GM19238 (cell line): ENCODE measurements at regions not wholly inside any gene's neighbourhood (a gene's known extent, or its start where the extent isn't known, plus 50 kb on each side); places are given as distances from the start of the nearest gene placed in this dataset.
"Not testable (repeated sequence)": the region's sequence is repeated elsewhere in the genome, so short reads cannot be mapped to it uniquely, and the experiment has no call there.

Source experiments
- DNase-seq: peaks from one replicate; pipeline ENCODE4 v3.0.0; 2011; ENCODE audit warnings: low spot score; ENCODE audit not compliant: insufficient read length

- no peak for DNase-seq
Measured at GRCh38 chr9:96133321-96134021, 168.5 kb downstream of the HSD17B3 start.

GRCh38 chr9:96131825-96132224 is 170.2 kb downstream of the HSD17B3 start:
- DNase-seq, result no peak

- DNase-seq, result no peak
Measured at GRCh38 chr9:96130970-96131369, 171.0 kb downstream of the HSD17B3 start.

DNA sequence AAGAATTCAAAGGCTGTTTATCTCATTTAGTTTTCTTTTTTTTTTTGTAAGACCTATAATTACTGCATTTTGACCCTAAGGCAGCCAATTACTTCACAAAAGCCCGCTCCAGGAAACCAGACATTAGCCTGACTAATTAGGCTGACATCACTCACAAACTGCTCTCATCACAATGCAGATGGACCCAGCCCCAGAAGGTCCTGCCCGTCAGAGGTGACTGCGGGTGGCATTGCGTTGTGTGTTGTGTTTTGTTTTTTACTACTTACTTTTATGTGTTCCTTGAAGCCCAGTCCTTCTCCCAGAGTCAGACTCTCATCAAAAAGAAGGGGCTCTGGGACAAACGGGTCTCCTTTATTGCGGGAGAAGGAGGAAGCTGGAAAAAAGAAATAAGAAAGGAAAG is 172.2 kb downstream of the HSD17B3 start:
- no peak for DNase-seq

GRCh38 chr9:96128880-96129279 is 173.1 kb downstream of the HSD17B3 start:
- no peak for DNase-seq

- DNase-seq, result no peak
Measured at GRCh38 chr9:96126321-96126881, 175.6 kb downstream of the HSD17B3 start.

DNA sequence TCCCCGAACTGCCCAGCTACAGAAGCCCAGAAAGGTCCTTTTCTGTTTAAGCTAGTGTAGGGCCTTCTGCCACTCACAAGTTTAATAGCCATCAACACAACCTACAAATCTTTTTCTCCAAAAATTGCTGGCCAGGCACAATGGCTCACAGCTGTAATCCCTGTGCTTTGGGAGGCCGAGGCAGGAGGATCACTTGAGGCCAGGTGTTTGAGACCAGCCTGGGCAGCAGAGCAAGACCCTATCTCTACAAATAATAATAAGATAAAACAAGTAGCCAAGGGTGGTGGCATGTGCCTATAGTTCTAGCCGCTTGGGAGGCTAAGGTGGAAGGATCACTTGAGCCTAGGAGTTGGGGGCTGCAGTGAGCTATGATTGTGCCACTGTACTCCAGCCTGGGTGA is 176.4 kb downstream of the HSD17B3 start:
- DNase-seq, result no peak

GRCh38 chr9:96122751-96123150 is 179.2 kb downstream of the HSD17B3 start:
- no peak for DNase-seq

DNA sequence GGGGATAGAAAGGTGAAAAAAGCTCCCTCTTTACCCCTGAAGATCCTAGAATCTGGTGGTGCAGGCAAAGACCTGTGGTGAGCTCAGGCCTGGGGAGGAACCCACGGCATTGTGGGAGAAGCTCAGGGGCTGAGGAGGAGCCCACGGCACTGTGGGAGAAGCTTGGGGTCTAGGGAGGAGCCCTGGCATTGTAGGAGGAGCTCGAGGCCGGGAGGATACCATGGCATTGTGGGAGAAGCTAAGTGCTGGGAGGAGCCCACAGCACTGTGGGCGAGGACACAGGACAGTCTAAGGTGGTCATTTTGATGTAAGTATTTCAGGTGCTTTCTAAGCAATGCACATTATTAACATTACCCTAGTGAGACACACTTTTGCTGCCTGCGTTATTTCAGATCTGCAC is 179.7 kb downstream of the HSD17B3 start:
- no peak for DNase-seq

DNA sequence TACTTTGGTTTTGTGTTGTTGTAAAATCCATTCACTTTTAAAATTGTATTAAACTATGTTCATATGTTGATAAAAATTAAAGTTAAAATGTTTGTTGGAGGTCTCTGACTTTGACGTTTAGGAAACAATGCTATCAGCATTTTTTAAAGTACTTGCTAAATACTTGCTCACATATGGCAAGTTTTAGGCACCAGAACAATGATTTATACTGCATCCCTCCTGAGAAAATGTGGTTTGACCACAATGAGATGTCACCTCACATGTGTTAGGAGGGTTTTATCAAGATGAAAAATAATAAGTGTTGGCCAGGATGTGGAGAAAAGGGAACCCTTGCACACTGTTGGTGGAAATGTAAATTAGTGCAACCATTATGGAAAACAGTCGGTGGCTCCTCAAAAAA is 180.8 kb downstream of the HSD17B3 start:
- DNase-seq, result no peak

GRCh38 chr9:96117398-96118080 is 184.4 kb downstream of the HSD17B3 start:
- DNase-seq, result no peak

DNA sequence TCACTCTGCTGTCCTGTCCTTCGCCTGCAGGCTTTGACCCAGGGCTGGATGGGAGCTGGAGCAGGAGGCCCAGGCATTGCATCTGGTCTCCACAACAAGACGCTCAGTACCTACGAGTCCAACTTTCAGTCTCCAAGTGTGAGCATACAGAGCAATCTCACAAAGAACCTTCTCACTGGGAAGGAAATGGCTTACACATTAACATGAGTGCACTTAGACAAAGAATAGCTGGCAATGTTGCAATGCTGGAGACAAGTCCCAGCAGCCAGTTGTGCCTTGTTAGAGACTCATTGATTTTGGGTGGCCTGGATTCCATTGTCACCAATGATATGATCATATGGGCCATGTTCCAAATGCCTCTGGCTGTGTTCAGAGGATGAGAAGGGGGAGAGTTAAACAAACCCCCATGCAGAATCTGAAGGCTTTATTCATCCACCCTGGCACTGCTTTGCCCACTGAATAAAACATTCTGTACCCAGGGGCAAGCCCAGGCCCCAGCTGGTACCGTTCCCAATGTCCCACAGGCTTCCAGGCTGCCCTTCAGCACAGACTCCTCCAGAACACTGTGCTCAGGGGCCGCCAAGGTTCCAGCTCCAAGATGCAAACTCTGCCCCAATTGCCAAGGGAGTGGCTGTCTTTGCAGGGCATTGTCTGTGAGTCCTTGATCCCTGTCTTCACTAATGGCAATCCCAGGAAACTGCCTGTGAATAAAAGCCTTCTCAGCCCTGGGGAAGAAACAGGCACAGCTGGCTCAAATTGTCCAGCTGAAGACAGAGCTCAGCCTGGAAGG is 185.5 kb downstream of the HSD17B3 start:
- no peak for DNase-seq

DNA sequence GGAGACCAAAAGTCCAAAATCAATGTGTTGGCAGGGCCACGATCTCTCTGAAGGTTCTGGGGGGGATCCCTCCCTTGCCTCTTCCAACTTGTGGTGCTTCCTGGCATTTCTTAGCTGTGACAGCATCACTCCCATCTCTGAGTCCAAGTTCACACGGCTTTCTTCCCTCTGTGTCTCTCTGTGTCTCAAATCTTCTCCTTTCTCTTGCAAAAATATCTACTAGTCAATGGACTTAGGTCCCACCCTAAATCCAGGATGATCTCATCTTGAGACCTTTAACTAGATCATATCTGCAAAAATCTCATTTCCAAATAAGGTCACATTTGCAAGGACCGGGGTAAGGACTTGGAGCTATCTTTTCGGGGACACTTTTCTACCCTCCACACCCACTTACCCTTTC is 186.1 kb downstream of the HSD17B3 start:
- DNase-seq, result no peak

DNA sequence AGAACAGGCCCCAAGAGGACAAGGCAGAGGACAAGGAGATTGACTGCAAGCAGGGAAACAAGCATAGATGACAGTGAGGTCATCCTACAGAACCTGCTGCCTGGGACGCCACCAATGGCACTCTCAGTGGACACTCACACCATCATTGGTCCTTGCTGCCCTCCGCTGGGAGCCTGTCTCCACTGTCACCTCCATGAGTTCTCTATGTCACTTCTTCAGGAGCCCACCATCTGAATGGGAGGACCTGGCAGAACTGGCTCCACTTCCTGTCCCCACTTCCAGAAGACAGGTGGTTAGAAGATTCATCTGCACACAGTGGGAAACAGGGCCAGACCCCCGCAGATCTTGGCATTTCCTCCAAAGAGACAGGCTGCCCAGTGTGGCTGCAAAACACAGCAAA is 188.9 kb downstream of the HSD17B3 start:
- no peak for DNase-seq

DNA sequence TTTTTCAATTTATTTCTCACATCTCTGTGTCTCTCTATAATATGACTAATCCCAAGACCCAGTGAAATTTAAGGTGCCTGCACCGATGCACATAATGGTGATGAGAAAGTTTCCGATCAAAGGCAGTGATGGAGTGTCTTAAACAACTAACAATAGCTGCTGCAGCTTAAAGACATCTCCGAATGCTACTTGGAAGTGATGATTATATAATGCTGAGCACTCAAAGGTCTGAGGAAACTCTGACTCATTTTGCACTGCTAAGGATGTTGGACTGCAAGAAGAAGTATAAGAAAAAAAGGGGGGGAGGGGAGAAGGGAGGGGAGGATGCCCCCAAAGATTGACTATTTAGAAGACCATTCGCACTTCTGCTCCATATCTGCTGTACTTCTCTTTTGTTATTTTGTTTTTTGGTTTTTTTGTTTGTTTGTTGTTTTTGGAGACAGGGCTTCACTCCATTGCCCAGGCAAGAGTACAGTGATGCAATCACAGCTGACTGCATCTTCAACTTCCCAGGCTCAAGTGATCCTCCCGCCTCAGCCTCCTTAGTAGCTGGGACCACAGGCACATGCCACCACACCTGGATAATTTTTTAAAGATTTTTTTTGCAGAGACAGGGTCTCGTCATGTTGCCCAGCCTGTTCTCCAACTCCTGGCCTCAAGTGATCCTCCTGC is 192.2 kb downstream of the HSD17B3 start:
- DNase-seq, result no peak

DNA sequence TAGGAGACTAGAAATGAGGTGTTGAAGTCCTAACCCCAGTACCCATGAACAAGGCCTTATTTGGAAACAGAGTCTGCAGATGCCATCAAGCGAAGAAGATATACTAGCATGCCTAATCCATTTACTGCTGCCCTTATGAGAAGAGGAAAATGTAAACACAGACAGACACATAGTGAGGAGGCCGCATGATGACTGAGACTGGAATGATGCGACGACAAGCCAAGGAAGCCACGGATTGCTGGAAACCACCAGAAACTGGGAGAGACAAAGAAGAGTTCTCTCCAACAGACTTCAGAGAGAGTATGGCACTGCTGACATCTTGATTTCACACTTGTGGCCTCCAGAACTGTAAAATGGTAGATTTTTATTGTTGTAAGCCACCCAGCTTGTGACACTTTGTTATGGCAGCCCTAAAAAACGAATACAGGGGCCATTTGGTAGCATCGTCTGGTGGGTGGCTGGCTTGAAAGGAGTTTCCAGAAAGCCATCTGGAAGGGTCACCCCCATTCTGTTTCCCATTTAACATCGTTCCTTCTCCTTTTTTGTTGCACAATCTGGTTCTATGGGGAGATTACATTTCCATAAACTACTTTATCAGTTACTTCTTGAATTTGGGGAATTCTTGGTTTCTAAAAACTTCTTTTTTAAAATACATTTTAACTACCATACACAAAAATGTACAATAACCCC is 193.1 kb downstream of the HSD17B3 start:
- DNase-seq, result no peak

- DNase-seq, result no peak
Measured at GRCh38 chr9:96107436-96107835, 194.5 kb downstream of the HSD17B3 start.

DNA sequence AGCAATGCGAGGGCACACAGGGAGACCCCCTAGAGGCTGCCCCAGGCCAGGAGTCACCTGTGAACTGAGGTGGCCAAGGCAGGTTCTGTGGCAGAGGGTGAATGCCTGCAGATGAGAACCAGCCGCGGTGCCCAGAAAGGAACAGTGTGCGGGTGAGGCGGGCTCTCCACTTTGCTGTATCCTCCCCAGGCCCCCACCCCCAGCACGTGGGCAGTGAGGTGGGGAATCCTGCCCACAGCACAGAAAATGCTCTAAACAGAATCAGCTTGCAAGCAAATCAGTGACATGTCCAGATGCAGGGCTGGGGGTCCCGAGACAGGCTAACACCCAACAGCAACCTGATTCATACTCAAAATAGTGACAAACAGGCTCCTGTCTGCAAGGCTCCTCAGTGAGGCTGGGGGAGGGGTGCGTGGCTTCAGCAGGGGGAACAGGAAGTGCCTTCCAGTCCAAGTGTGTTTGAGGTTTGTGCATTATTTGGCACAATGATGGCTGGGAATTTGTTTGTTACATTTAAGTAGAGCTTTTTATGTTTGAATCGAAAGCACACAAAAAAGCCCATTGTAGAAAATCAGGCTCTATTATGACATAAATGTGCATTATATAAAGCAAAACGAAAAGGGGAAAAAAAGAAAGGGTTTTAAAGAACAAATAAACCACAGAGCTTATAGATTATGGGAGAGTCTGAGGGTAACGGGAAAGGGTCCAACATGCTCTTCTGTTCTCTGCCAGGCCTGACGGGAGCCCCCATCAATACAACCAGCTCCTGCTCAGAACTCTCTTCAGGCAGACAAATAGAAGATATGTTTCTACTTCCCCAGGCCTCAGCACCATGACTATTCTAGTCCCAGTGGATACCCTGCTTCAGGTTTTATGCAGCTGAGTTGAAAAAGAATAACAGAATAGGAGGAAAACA is 201.3 kb downstream of the HSD17B3 start:
- DNase-seq, result no peak

DNA sequence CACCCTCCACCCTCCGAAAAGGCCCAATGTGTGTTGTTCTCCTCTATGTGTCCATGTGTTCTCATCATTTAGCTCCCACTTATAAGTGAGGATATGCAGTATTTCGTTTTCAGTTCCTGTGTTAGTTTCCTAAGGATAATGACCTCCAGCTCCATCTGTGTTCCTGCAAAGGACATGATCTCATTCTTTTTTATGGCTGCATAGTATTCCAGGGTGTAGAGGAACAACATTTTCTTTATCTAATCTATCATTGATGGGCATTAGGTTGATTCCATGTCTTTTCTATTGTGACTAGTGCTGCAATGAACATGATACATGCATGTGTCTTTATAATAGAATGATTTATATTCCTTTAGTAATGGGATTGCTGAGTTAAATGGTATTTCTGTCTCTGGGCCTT is 211.3 kb downstream of the HSD17B3 start:
- DNase-seq, result not testable (repeated sequence)
